ENCODE measurements at regions not wholly inside any gene's neighbourhood (a gene's known extent, or its start where the extent isn't known, plus 50 kb on each side); places are given as distances from the start of the nearest gene placed in this dataset.

- DNase-seq (ENCODE audit: low read depth): no peak
- no peak for FAIRE-seq
- Histone ChIP-seq H3K36me3 (ENCODE audit: control insufficient read depth, insufficient read depth, low read length) (no peaks in the 10 kb centered on the region), H3K27me3 (ENCODE audit: control insufficient read depth, insufficient read depth, low read length) (no peaks in the 10 kb centered on the region), H3K4me3 (ENCODE audit: low read depth, low read length) (no peak overlapping the region)
- no peak for TF ChIP-seq CTCF (IDR thresholded peaks at IDR 0.05; ENCODE audit: insufficient read depth, low read length, severe bottlenecking)
These were observed 177.3 kb upstream of the ZNF32 start for GRCh38 chr10:43825984-43826383.

GRCh38 chr10:43825421-43825820 is 176.7 kb upstream of the ZNF32 start:
- no peaks in the 10 kb centered on the region for H3K27me3 ChIP-seq (ENCODE audit: control insufficient read depth, insufficient read depth, low read length)
- DNase-seq (ENCODE audit: low read depth) (no peak), FAIRE-seq (no peak)
- H3K36me3 ChIP-seq (ENCODE audit: control insufficient read depth, insufficient read depth, low read length): no peaks in the 10 kb centered on the region
- no peak for TF ChIP-seq CTCF (IDR thresholded peaks at IDR 0.05; ENCODE audit: insufficient read depth, low read length, severe bottlenecking)
- no peak overlapping the region for H3K4me3 ChIP-seq (ENCODE audit: low read depth, low read length)

GRCh38 chr10:43824934-43825333 is 176.3 kb upstream of the ZNF32 start:
- H3K27me3 ChIP-seq (ENCODE audit: control insufficient read depth, insufficient read depth, low read length): no peaks in the 10 kb centered on the region
- FAIRE-seq (no peak), DNase-seq (ENCODE audit: low read depth) (no peak)
- no peaks in the 10 kb centered on the region for H3K36me3 ChIP-seq (ENCODE audit: control insufficient read depth, insufficient read depth, low read length)
- H3K4me3 ChIP-seq (ENCODE audit: low read depth, low read length): no peak overlapping the region
- no peak for TF ChIP-seq CTCF (IDR thresholded peaks at IDR 0.05; ENCODE audit: insufficient read depth, low read length, severe bottlenecking)

GRCh38 chr10:43822631-43823580 is 174.2 kb upstream of the ZNF32 start:
- DNase-seq (ENCODE audit: low read depth): no peak
- no peaks in the 10 kb centered on the region for H3K36me3 ChIP-seq (ENCODE audit: control insufficient read depth, insufficient read depth, low read length)
- no peak for TF ChIP-seq CTCF (IDR thresholded peaks at IDR 0.05; ENCODE audit: insufficient read depth, low read length, severe bottlenecking)
- no peaks in the 10 kb centered on the region for H3K27me3 ChIP-seq (ENCODE audit: control insufficient read depth, insufficient read depth, low read length)
- no peak for FAIRE-seq
- no peak overlapping the region for H3K4me3 ChIP-seq (ENCODE audit: low read depth, low read length)

GRCh38 chr10:43821103-43821502 is 172.4 kb upstream of the ZNF32 start:
- H3K27me3 ChIP-seq (ENCODE audit: control insufficient read depth, insufficient read depth, low read length): no peaks in the 10 kb centered on the region
- DNase-seq (ENCODE audit: low read depth) (no peak), FAIRE-seq (no peak)
- no peaks in the 10 kb centered on the region for H3K36me3 ChIP-seq (ENCODE audit: control insufficient read depth, insufficient read depth, low read length)
- no peak for TF ChIP-seq CTCF (IDR thresholded peaks at IDR 0.05; ENCODE audit: insufficient read depth, low read length, severe bottlenecking)
- no peak overlapping the region for H3K4me3 ChIP-seq (ENCODE audit: low read depth, low read length)

All from bronchial epithelial cell (primary cell).